PFSK-1 (cell line): ENCODE measurements at regions not wholly inside any gene's neighbourhood (a gene's known extent, or its start where the extent isn't known, plus 50 kb on each side); places are given as distances from the start of the nearest gene placed in this dataset.

Experiments
- FOXP2 ChIP-seq: optimal IDR thresholded peaks from 2 replicates; pipeline ENCODE3; 2011; ENCODE audit warnings: borderline replicate concordance, control low read depth, inconsistent platforms; ENCODE audit not compliant: insufficient read depth; ENCODE audit errors: extremely low read length, extremely low read depth
- POLR2AphosphoS5 ChIP-seq: IDR thresholded peaks from 2 replicates; pipeline ENCODE4 v1.6.1; 2012; ENCODE audit warnings: low read depth, mild to moderate bottlenecking, control low read depth, low read length, moderate library complexity
- REST ChIP-seq, 2 experiments: IDR thresholded peaks; 2 replicates each; pipeline versions ENCODE4 v1.6.1 to v1.8.0; 2011 to 2012; ENCODE audit warnings: low read depth in 2 of 2, low read length in 2 of 2, control low read depth in 1 of 2, inconsistent platforms in 1 of 2, mild to moderate bottlenecking in 1 of 2, moderate library complexity in 1 of 2; ENCODE audit not compliant: insufficient read depth in 1 of 2
- SIN3A ChIP-seq: IDR thresholded peaks from 2 replicates; pipeline ENCODE4 v1.6.1; 2012; ENCODE audit warnings: mild to moderate bottlenecking, low read length, moderate library complexity, borderline replicate concordance; ENCODE audit not compliant: insufficient read depth
- TAF1 ChIP-seq: IDR thresholded peaks from 2 replicates; pipeline ENCODE4 v1.6.1; 2012; ENCODE audit warnings: low read length, control low read depth, borderline replicate concordance; ENCODE audit not compliant: insufficient read depth

- no peak for TF ChIP-seq REST (IDR thresholded peaks at IDR 0.05; ENCODE audit: insufficient read depth in 1 of 2, low read depth in 2 of 2, low read length in 2 of 2)
- no peak for TF ChIP-seq POLR2AphosphoS5
- no peak for TF ChIP-seq SIN3A
- no peak for TF ChIP-seq TAF1
- no peak for TF ChIP-seq FOXP2
Observed at GRCh38 chr16:72271699-72272240, 99.8 kb upstream of the PMFBP1 start.

GRCh38 chr16:72270531-72270930, 98.6 kb upstream of the PMFBP1 start:
- TF ChIP-seq SIN3A: no peak
- TF ChIP-seq TAF1: no peak
- TF ChIP-seq POLR2AphosphoS5: no peak
- no peak for TF ChIP-seq FOXP2
- no peak for TF ChIP-seq REST (IDR thresholded peaks at IDR 0.05; ENCODE audit: insufficient read depth in 1 of 2, low read depth in 2 of 2, low read length in 2 of 2)

- TF ChIP-seq SIN3A: no peak
- TF ChIP-seq FOXP2: no peak
- no peak for TF ChIP-seq TAF1
- no peak for TF ChIP-seq REST (IDR thresholded peaks at IDR 0.05; ENCODE audit: insufficient read depth in 1 of 2, low read depth in 2 of 2, low read length in 2 of 2)
- no peak for TF ChIP-seq POLR2AphosphoS5
Observed at GRCh38 chr16:72266836-72267235, 94.9 kb upstream of the PMFBP1 start.

GRCh38 chr16:72264771-72265170, 92.8 kb upstream of the PMFBP1 start:
- no peak for TF ChIP-seq POLR2AphosphoS5
- no peak for TF ChIP-seq SIN3A
- TF ChIP-seq REST (IDR thresholded peaks at IDR 0.05; ENCODE audit: insufficient read depth in 1 of 2, low read depth in 2 of 2, low read length in 2 of 2): no peak
- TF ChIP-seq TAF1: no peak
- TF ChIP-seq FOXP2: no peak

GRCh38 chr16:72262711-72263110, 90.8 kb upstream of the PMFBP1 start:
- TF ChIP-seq TAF1 (no peak), POLR2AphosphoS5 (no peak), REST (IDR thresholded peaks at IDR 0.05; ENCODE audit: insufficient read depth in 1 of 2, low read depth in 2 of 2, low read length in 2 of 2) (no peak), FOXP2 (no peak), SIN3A (no peak)
